ENCODE measurements at regions not wholly inside any gene's neighbourhood (a gene's known extent, or its start where the extent isn't known, plus 50 kb on each side); places are given as distances from the start of the nearest gene placed in this dataset.

DNA sequence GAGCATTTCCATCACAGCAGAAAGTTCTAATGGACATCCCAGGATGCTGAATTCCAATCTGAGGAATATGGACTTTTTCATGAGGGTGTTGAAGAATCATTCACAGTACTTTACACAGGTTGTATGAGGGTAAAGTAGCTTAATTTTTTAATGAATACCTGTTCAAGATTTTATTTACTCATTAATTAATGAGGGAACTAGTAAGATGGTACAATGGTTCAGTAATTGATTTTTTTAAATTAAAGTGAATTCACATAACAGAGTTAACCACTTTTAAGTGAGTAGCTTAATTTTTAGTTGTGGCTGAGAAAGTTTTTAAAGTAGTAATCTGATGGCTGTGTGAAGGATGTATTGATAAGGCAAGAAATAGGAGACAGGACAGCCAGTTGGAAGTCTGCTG is 266.5 kb downstream of the GFRA1 start:
- Histone ChIP-seq H3K4me3 (no peak overlapping the region), H3K36me3 (ENCODE audit: low read depth) (no peaks in the 10 kb centered on the region), H3K4me1 (ENCODE audit: low read depth) (no peaks in the 10 kb centered on the region), H3K9me3 (no peaks in the 10 kb centered on the region)
- no peak for ATAC-seq
- intact Hi-C loops (cut with DNase I, micrococcal nuclease), result no loop called here
- no peak for TF ChIP-seq CTCF (IDR thresholded peaks at IDR 0.05)
- no peak for DNase-seq

- ATAC-seq, result no peak
- H3K4me3 ChIP-seq, result no peak overlapping the region
- no peaks in the 10 kb centered on the region for H3K36me3 ChIP-seq (ENCODE audit: low read depth)
- DNase-seq, result no peak
- no peaks in the 10 kb centered on the region for H3K9me3 ChIP-seq
- H3K4me1 ChIP-seq (ENCODE audit: low read depth), result no peaks in the 10 kb centered on the region
- intact Hi-C loops (cut with DNase I, micrococcal nuclease), result no loop called here
- no peak for TF ChIP-seq CTCF (IDR thresholded peaks at IDR 0.05)
These were observed 267.7 kb downstream of the GFRA1 start for GRCh38 chr10:116005301-116005700.

DNA sequence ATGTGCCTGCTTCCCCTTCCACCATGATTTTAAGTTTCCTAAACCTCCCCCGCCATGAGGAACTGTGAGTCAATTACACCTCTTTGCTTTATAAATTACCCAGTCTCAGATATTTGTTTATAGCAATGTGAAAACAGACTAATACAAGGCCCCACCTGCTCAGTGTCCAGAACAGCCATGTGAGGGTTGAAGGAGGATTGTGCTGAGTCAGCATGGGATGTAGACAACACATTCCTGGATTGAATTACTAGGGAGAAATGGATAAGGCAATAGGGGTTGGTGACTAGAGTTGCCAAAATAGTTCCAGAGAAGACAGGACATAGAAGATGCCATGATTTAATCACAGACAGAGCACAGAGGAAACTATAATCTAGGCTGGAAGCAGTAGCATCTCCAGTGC is 270.3 kb downstream of the GFRA1 start:
- Histone ChIP-seq H3K9me3 (no peaks in the 10 kb centered on the region), H3K4me3 (no peak overlapping the region), H3K36me3 (ENCODE audit: low read depth) (no peaks in the 10 kb centered on the region), H3K4me1 (ENCODE audit: low read depth) (no peaks in the 10 kb centered on the region)
- ATAC-seq, result no peak
- TF ChIP-seq CTCF (IDR thresholded peaks at IDR 0.05), result no peak
- intact Hi-C loops (cut with DNase I, micrococcal nuclease), result no loop called here
- DNase-seq, result no peak

- H3K4me1 ChIP-seq (ENCODE audit: low read depth), result no peaks in the 10 kb centered on the region
- DNase-seq (no peak), ATAC-seq (no peak)
- TF ChIP-seq CTCF (IDR thresholded peaks at IDR 0.05), result no peak
- H3K36me3 ChIP-seq (ENCODE audit: low read depth), result no peaks in the 10 kb centered on the region
- H3K4me3 ChIP-seq, result no peak overlapping the region
- intact Hi-C loops (cut with DNase I, micrococcal nuclease), result no loop called here
- H3K9me3 ChIP-seq, result no peaks in the 10 kb centered on the region
These were observed 271.0 kb downstream of the GFRA1 start for GRCh38 chr10:116001976-116002375.

GRCh38 chr10:116001262-116001857 is 271.6 kb downstream of the GFRA1 start:
- DNase-seq (no peak), ATAC-seq (no peak)
- Histone ChIP-seq H3K9me3 (no peaks in the 10 kb centered on the region), H3K36me3 (ENCODE audit: low read depth) (no peaks in the 10 kb centered on the region), H3K4me3 (no peak overlapping the region), H3K4me1 (ENCODE audit: low read depth) (no peaks in the 10 kb centered on the region)
- intact Hi-C loops (cut with DNase I, micrococcal nuclease), result no loop called here
- TF ChIP-seq CTCF (IDR thresholded peaks at IDR 0.05), result no peak

Measured in mucosa of descending colon (tissue), 3 donors.